H1 (cell line): ENCODE measurements at regions not wholly inside any gene's neighbourhood (a gene's known extent, or its start where the extent isn't known, plus 50 kb on each side); places are given as distances from the start of the nearest gene placed in this dataset.

Experiments used
- POU5F1 ChIP-seq: IDR thresholded peaks from 2 replicates; pipeline ENCODE4 v1.6.1; 2011; ENCODE audit warnings: low read depth, mild to moderate bottlenecking, low read length, moderate library complexity

DNA sequence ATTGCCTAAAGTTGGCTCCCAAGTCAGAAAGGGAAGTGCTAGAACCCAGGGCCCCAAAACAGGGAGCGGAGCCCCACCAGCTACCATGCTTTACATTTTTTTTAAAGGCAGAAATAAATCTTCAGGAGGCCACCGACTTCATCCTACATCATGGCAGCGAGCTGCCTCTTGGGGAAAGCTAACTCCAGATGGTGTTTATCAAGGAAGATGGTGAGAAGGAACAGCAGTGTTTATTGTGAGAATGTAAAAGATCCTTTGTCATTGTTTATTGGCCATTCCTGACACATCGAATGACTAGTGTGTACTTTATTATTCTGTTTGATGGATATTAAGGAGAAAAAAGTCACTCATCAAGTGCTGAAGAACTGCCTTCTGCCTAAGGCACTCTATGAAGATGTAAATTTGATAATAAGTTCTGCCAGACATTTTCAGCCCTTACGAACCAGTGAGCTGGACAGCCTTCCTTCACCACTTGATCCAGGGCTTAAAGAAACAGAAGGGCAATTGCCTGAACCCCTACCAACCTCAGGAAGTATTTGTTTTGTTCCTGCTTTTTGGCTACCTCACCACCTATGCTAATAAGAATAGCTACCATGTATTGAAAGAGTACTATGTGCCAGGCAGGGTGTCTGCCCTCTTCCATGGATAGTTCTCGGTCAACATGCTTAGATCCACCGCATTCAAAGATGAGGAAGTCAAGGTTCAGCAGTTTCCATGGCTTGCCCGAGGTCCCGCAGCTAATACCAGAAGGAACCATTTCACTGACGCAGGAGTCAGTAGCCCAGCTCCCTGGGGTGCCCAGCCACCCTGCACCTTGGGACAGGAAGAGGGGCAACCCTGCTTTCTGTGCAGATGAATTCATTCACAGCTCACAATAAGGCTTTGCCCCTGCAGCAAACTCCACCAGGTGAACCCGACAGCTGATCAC is 194.7 kb upstream of the RREB1 start (continued):
- TF ChIP-seq POU5F1, result no peak
